ENCODE measurements at regions not wholly inside any gene's neighbourhood (a gene's known extent, or its start where the extent isn't known, plus 50 kb on each side); places are given as distances from the start of the nearest gene placed in this dataset.
"Not testable (repeated sequence)": the region's sequence is repeated elsewhere in the genome, so short reads cannot be mapped to it uniquely, and the experiment has no call there.

GRCh38 chr7:132001146-132001545 is 444.7 kb upstream of the PODXL start:
- Histone ChIP-seq H3K79me2 (ENCODE audit: insufficient read depth, low read length) (no peaks in the 10 kb centered on the region), H2AFZ (ENCODE audit: low read length) (no peak overlapping the region), H3K27me3 (ENCODE audit: insufficient read depth, low read length, poor library complexity, severe bottlenecking) (no peaks in the 10 kb centered on the region), H3K4me2 (ENCODE audit: low read depth, low read length, poor library complexity, severe bottlenecking) (no peak overlapping the region), H3K9me3 (ENCODE audit: insufficient read depth, low read depth, low read length) (no peaks in the 10 kb centered on the region), H4K20me1 (ENCODE audit: insufficient read depth, low read length, poor library complexity, severe bottlenecking) (no peaks in the 10 kb centered on the region), H3K4me1 (ENCODE audit: insufficient read depth, low read length, poor library complexity, severe bottlenecking) (no peaks in the 10 kb centered on the region), H3K36me3 (ENCODE audit: insufficient read depth, low read length) (no peaks in the 10 kb centered on the region), H3K9me2 (replicated peaks; ENCODE audit: low read depth, low read length) (no peaks in the 10 kb centered on the region), H3F3A (ENCODE audit: low read depth) (no peaks in the 10 kb centered on the region), H3K9ac (ENCODE audit: low read depth, low read length, poor library complexity, severe bottlenecking) (no peak overlapping the region), H3K4me3 (ENCODE audit: low read length, poor library complexity, severe bottlenecking) (no peak overlapping the region)
- TF ChIP-seq CTCF (conservative IDR thresholded peaks at IDR 0.05; ENCODE audit: low read length), result no peak
- no peak for TF ChIP-seq EZH2phosphoT487 (IDR thresholded peaks at IDR 0.05; ENCODE audit: borderline replicate concordance)

GRCh38 chr7:131999193-131999592 is 442.8 kb upstream of the PODXL start:
- no peaks in the 10 kb centered on the region for H3K9me3 ChIP-seq (ENCODE audit: insufficient read depth, low read depth, low read length)

GRCh38 chr7:131995324-131995723 is 438.9 kb upstream of the PODXL start:
- Histone ChIP-seq H3K79me2 (ENCODE audit: insufficient read depth, low read length) (no peaks in the 10 kb centered on the region), H4K20me1 (ENCODE audit: insufficient read depth, low read length, poor library complexity, severe bottlenecking) (no peaks in the 10 kb centered on the region), H3K9me2 (replicated peaks; ENCODE audit: low read depth, low read length) (no peaks in the 10 kb centered on the region), H3K36me3 (ENCODE audit: insufficient read depth, low read length) (no peaks in the 10 kb centered on the region), H3F3A (ENCODE audit: low read depth) (no peaks in the 10 kb centered on the region), H3K9ac (ENCODE audit: low read depth, low read length, poor library complexity, severe bottlenecking) (no peak overlapping the region), H3K4me1 (ENCODE audit: insufficient read depth, low read length, poor library complexity, severe bottlenecking) (no peaks in the 10 kb centered on the region), H3K4me3 (ENCODE audit: low read length, poor library complexity, severe bottlenecking) (no peak overlapping the region), H3K4me2 (ENCODE audit: low read depth, low read length, poor library complexity, severe bottlenecking) (no peak overlapping the region), H2AFZ (ENCODE audit: low read length) (no peak overlapping the region), H3K27me3 (ENCODE audit: insufficient read depth, low read length, poor library complexity, severe bottlenecking) (no peaks in the 10 kb centered on the region), H3K9me3 (ENCODE audit: insufficient read depth, low read depth, low read length) (no peaks in the 10 kb centered on the region)
- TF ChIP-seq CTCF (conservative IDR thresholded peaks at IDR 0.05; ENCODE audit: low read length) (no peak), EZH2phosphoT487 (IDR thresholded peaks at IDR 0.05; ENCODE audit: borderline replicate concordance) (no peak)

More at GRCh38 chr7:131999193-131999592, 442.8 kb upstream of the PODXL start:
- Histone ChIP-seq H3K9ac (ENCODE audit: low read depth, low read length, poor library complexity, severe bottlenecking) (no peak overlapping the region), H3K4me3 (ENCODE audit: low read length, poor library complexity, severe bottlenecking) (no peak overlapping the region), H3K4me2 (ENCODE audit: low read depth, low read length, poor library complexity, severe bottlenecking) (no peak overlapping the region), H3K36me3 (ENCODE audit: insufficient read depth, low read length) (no peaks in the 10 kb centered on the region), H2AFZ (ENCODE audit: low read length) (no peak overlapping the region), H3K79me2 (ENCODE audit: insufficient read depth, low read length) (no peaks in the 10 kb centered on the region), H3F3A (ENCODE audit: low read depth) (no peaks in the 10 kb centered on the region), H3K27me3 (ENCODE audit: insufficient read depth, low read length, poor library complexity, severe bottlenecking) (no peaks in the 10 kb centered on the region), H3K9me2 (replicated peaks; ENCODE audit: low read depth, low read length) (no peaks in the 10 kb centered on the region), H4K20me1 (ENCODE audit: insufficient read depth, low read length, poor library complexity, severe bottlenecking) (no peaks in the 10 kb centered on the region), H3K4me1 (ENCODE audit: insufficient read depth, low read length, poor library complexity, severe bottlenecking) (no peaks in the 10 kb centered on the region)
- TF ChIP-seq EZH2phosphoT487 (IDR thresholded peaks at IDR 0.05; ENCODE audit: borderline replicate concordance) (no peak), CTCF (conservative IDR thresholded peaks at IDR 0.05; ENCODE audit: low read length) (no peak)

GRCh38 chr7:131981069-131981468 is 424.6 kb upstream of the PODXL start:
- not testable (repeated sequence) for H3K4me3 ChIP-seq (ENCODE audit: low read length, poor library complexity, severe bottlenecking); H2AFZ ChIP-seq (ENCODE audit: low read length); H3K27me3 ChIP-seq (ENCODE audit: insufficient read depth, low read length, poor library complexity, severe bottlenecking); H4K20me1 ChIP-seq (ENCODE audit: insufficient read depth, low read length, poor library complexity, severe bottlenecking); H3K9me2 ChIP-seq (replicated peaks; ENCODE audit: low read depth, low read length); H3K36me3 ChIP-seq (ENCODE audit: insufficient read depth, low read length); H3K4me1 ChIP-seq (ENCODE audit: insufficient read depth, low read length, poor library complexity, severe bottlenecking); H3K9ac ChIP-seq (ENCODE audit: low read depth, low read length, poor library complexity, severe bottlenecking); H3K79me2 ChIP-seq (ENCODE audit: insufficient read depth, low read length); H3F3A ChIP-seq (ENCODE audit: low read depth); H3K4me2 ChIP-seq (ENCODE audit: low read depth, low read length, poor library complexity, severe bottlenecking); H3K9me3 ChIP-seq (ENCODE audit: insufficient read depth, low read depth, low read length)

GRCh38 chr7:131978118-131978517 is 421.7 kb upstream of the PODXL start:
- not testable (repeated sequence) for H3K9me3 ChIP-seq (ENCODE audit: insufficient read depth, low read depth, low read length); H4K20me1 ChIP-seq (ENCODE audit: insufficient read depth, low read length, poor library complexity, severe bottlenecking); H3K9ac ChIP-seq (ENCODE audit: low read depth, low read length, poor library complexity, severe bottlenecking); H3F3A ChIP-seq (ENCODE audit: low read depth); H3K4me2 ChIP-seq (ENCODE audit: low read depth, low read length, poor library complexity, severe bottlenecking); H3K4me3 ChIP-seq (ENCODE audit: low read length, poor library complexity, severe bottlenecking); H3K27me3 ChIP-seq (ENCODE audit: insufficient read depth, low read length, poor library complexity, severe bottlenecking); H3K9me2 ChIP-seq (replicated peaks; ENCODE audit: low read depth, low read length); H3K79me2 ChIP-seq (ENCODE audit: insufficient read depth, low read length); H3K36me3 ChIP-seq (ENCODE audit: insufficient read depth, low read length); H2AFZ ChIP-seq (ENCODE audit: low read length); H3K4me1 ChIP-seq (ENCODE audit: insufficient read depth, low read length, poor library complexity, severe bottlenecking)
